ENCODE measurements at regions not wholly inside any gene's neighbourhood (a gene's known extent, or its start where the extent isn't known, plus 50 kb on each side); places are given as distances from the start of the nearest gene placed in this dataset.

GRCh38 chr5:143480001-143480400 is 76.5 kb upstream of the NR3C1 start:
- H3K4me3 ChIP-seq (replicated peaks in 1 of 2; ENCODE audit: low read depth in 2 of 2, low read length in 2 of 2) = no peak overlapping the region
- no peak for TF ChIP-seq CTCF (IDR thresholded peaks at IDR 0.05; ENCODE audit: low read depth, low read length)
- DNase-seq (ENCODE audit: low read depth in 2 of 2) = no peak

GRCh38 chr5:143479394-143479793 is 75.9 kb upstream of the NR3C1 start:
- no peak overlapping the region for H3K4me3 ChIP-seq (replicated peaks in 1 of 2; ENCODE audit: low read depth in 2 of 2, low read length in 2 of 2)
- no peak for TF ChIP-seq CTCF (IDR thresholded peaks at IDR 0.05; ENCODE audit: low read depth, low read length)
- DNase-seq (ENCODE audit: low read depth in 2 of 2) = no peak

GRCh38 chr5:143476601-143477211 is 73.2 kb upstream of the NR3C1 start:
- H3K4me3 ChIP-seq (replicated peaks in 1 of 2; ENCODE audit: low read depth in 2 of 2, low read length in 2 of 2) = no peak overlapping the region
- TF ChIP-seq CTCF (IDR thresholded peaks at IDR 0.05; ENCODE audit: low read depth, low read length) = no peak
- no peak for DNase-seq (ENCODE audit: low read depth in 2 of 2)

GRCh38 chr5:143474616-143475015 is 71.1 kb upstream of the NR3C1 start:
- no peak for DNase-seq (ENCODE audit: low read depth in 2 of 2)
- TF ChIP-seq CTCF (IDR thresholded peaks at IDR 0.05; ENCODE audit: low read depth, low read length) = no peak
- H3K4me3 ChIP-seq (replicated peaks in 1 of 2; ENCODE audit: low read depth in 2 of 2, low read length in 2 of 2) = no peak overlapping the region

- H3K4me3 ChIP-seq (replicated peaks in 1 of 2; ENCODE audit: low read depth in 2 of 2, low read length in 2 of 2) = no peak overlapping the region
- TF ChIP-seq CTCF (IDR thresholded peaks at IDR 0.05; ENCODE audit: low read depth, low read length) = no peak
- no peak for DNase-seq (ENCODE audit: low read depth in 2 of 2)
These were observed 70.0 kb upstream of the NR3C1 start for GRCh38 chr5:143473481-143473880.

- TF ChIP-seq CTCF (IDR thresholded peaks at IDR 0.05; ENCODE audit: low read depth, low read length) = no peak
- no peak for DNase-seq (ENCODE audit: low read depth in 2 of 2)
These were observed 69.1 kb upstream of the NR3C1 start for GRCh38 chr5:143472576-143472975.

More at GRCh38 chr5:143472576-143472975, 69.1 kb upstream of the NR3C1 start:
- H3K4me3 ChIP-seq (replicated peaks in 1 of 2; ENCODE audit: low read depth in 2 of 2, low read length in 2 of 2) = no peak overlapping the region

Data from cardiac fibroblast (primary cell).